ENCODE measurements at regions not wholly inside any gene's neighbourhood (a gene's known extent, or its start where the extent isn't known, plus 50 kb on each side); places are given as distances from the start of the nearest gene placed in this dataset.

- TF ChIP-seq POLR2A (IDR thresholded peaks at IDR 0.05) (no peak), CTCF (IDR thresholded peaks at IDR 0.05 in 4 of 5, conservative IDR thresholded peaks at IDR 0.05 in 1 of 5) (no peak)
Observed at GRCh38 chr13:84358601-84359000, 476.3 kb upstream of the SLITRK1 start.
